HL-60 (cell line): ENCODE measurements at regions not wholly inside any gene's neighbourhood (a gene's known extent, or its start where the extent isn't known, plus 50 kb on each side); places are given as distances from the start of the nearest gene placed in this dataset.

ENCODE experiments used
- DNase-seq, 2 experiments: peaks; one replicate each; pipeline ENCODE4 v3.0.0-alpha.2; 2010 to 2020; ENCODE audit warnings: low read depth in 1 of 2, low spot score in 1 of 2
- H3K27ac ChIP-seq: fragments of 250-450 bp; sonication (Bioruptor Pico); replicated peaks from 2 replicates; pipeline ENCODE4 v1.5.1; 2020; ENCODE audit warnings: mild to moderate bottlenecking, moderate library complexity
- H3K27me3 ChIP-seq: fragments of 250-450 bp; sonication (Bioruptor Pico); 2 replicates; pipeline ENCODE4 v1.5.1; 2021; ENCODE audit warnings: mild to moderate bottlenecking, moderate library complexity; ENCODE audit not compliant: insufficient read depth, poor library complexity, severe bottlenecking
- H3K4me3 ChIP-seq: replicated peaks from 2 replicates; pipeline ENCODE4 v1.5.1; 2011; ENCODE audit warnings: mild to moderate bottlenecking, control low read depth, low read length; ENCODE audit not compliant: insufficient read depth
- GABPA ChIP-seq: IDR thresholded peaks from 2 replicates; pipeline ENCODE4 v1.6.1; 2012; ENCODE audit warnings: low read depth
- POLR2AphosphoS5 ChIP-seq: IDR thresholded peaks from 2 replicates; pipeline ENCODE4 v1.6.1; 2012; ENCODE audit warnings: low read depth
- SPI1 ChIP-seq: IDR thresholded peaks from 2 replicates; pipeline ENCODE4 v1.6.1; 2012; ENCODE audit warnings: low read depth, mild to moderate bottlenecking, borderline replicate concordance
- TF ChIP-seq, protein P1 (sequence below): IDR thresholded peaks from one replicate; pipeline ENCODE4 v1.5.1; 2011; ENCODE audit warnings: low read length, control low read depth, inconsistent platforms; ENCODE audit not compliant: insufficient read depth
- TF ChIP-seq, protein P2 (sequence below): IDR thresholded peaks from 2 replicates; pipeline ENCODE4 v1.6.1; 2012; ENCODE audit warnings: low read depth; ENCODE audit not compliant: insufficient replicate concordance

DNA sequence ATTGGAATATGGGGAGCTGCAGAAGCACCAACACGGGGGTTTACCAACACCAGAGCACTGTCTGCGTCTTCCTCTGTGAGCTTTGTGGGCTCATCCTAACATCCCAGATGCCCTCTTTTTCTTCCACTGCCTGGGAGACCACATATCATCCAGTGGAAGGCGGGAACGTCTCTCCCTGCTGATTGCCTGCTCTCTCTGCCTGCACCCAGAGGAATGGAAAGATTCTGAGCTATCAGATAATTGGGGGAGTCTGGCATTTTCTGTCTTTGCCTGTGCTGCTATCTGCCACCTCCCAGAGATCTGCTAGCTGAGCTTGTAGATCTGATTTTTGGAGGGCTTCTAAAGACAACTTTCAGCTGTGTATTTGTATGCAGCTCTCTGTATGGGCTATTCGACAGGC is 166.2 kb upstream of the PLXNA2 start:
- H3K27ac ChIP-seq, result no peak overlapping the region
- H3K27me3 ChIP-seq, result peaks cover 2% of the 10 kb centered on the region
- TF ChIP-seq, protein P1, sequence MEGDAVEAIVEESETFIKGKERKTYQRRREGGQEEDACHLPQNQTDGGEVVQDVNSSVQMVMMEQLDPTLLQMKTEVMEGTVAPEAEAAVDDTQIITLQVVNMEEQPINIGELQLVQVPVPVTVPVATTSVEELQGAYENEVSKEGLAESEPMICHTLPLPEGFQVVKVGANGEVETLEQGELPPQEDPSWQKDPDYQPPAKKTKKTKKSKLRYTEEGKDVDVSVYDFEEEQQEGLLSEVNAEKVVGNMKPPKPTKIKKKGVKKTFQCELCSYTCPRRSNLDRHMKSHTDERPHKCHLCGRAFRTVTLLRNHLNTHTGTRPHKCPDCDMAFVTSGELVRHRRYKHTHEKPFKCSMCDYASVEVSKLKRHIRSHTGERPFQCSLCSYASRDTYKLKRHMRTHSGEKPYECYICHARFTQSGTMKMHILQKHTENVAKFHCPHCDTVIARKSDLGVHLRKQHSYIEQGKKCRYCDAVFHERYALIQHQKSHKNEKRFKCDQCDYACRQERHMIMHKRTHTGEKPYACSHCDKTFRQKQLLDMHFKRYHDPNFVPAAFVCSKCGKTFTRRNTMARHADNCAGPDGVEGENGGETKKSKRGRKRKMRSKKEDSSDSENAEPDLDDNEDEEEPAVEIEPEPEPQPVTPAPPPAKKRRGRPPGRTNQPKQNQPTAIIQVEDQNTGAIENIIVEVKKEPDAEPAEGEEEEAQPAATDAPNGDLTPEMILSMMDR, result no peak
- TF ChIP-seq GABPA (no peak), SPI1 (no peak), POLR2AphosphoS5 (no peak)
- TF ChIP-seq, protein P2, sequence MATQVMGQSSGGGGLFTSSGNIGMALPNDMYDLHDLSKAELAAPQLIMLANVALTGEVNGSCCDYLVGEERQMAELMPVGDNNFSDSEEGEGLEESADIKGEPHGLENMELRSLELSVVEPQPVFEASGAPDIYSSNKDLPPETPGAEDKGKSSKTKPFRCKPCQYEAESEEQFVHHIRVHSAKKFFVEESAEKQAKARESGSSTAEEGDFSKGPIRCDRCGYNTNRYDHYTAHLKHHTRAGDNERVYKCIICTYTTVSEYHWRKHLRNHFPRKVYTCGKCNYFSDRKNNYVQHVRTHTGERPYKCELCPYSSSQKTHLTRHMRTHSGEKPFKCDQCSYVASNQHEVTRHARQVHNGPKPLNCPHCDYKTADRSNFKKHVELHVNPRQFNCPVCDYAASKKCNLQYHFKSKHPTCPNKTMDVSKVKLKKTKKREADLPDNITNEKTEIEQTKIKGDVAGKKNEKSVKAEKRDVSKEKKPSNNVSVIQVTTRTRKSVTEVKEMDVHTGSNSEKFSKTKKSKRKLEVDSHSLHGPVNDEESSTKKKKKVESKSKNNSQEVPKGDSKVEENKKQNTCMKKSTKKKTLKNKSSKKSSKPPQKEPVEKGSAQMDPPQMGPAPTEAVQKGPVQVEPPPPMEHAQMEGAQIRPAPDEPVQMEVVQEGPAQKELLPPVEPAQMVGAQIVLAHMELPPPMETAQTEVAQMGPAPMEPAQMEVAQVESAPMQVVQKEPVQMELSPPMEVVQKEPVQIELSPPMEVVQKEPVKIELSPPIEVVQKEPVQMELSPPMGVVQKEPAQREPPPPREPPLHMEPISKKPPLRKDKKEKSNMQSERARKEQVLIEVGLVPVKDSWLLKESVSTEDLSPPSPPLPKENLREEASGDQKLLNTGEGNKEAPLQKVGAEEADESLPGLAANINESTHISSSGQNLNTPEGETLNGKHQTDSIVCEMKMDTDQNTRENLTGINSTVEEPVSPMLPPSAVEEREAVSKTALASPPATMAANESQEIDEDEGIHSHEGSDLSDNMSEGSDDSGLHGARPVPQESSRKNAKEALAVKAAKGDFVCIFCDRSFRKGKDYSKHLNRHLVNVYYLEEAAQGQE, result no peak
- no peak overlapping the region for H3K4me3 ChIP-seq
- no peak for DNase-seq

DNA sequence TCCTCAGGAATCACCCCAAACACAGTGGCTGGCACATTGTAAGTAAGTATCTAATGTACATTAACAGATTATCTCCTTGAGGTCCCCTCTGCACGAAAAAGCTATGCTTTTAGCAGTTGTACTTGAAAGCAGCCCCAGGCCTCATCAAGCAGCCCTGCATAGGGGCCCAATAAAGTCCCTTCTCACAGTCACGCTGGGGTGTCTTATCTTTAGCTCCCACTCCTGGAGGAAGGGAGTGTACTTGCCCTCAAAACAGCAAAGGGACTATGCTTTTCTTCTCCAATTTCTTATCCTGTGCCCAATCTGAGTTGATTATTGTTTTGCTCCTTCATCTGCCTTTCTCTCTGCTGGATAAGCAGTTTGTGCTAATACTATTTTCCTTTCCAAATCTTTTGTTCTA is 168.8 kb upstream of the PLXNA2 start:
- Histone ChIP-seq H3K27me3 (peaks cover 2% of the 10 kb centered on the region), H3K4me3 (no peak overlapping the region), H3K27ac (no peak overlapping the region)
- DNase-seq, result no peak
- TF ChIP-seq SPI1, result no peak
- TF ChIP-seq GABPA, result no peak
- TF ChIP-seq, protein P2, result no peak
- TF ChIP-seq, protein P1, result no peak
- TF ChIP-seq POLR2AphosphoS5, result no peak

DNA sequence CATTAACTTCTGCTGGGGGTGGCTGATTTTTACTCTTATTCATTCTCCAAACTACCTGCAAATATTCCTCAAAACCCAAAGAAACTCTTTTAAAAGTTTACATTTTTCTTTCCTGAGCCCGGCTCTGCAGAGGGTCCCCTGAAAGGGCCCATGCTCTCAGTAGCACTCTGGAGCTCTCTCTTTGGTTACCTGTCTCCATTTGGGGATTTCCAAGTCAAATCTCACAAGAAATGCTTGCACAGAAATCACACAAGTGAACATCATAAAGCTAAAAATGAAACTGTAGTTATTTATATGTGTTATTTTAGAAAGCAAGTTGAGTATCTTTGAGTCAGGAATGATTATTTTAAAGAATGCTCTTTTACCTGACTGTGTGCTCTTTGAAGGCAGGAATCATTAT is 174.5 kb upstream of the PLXNA2 start:
- Histone ChIP-seq H3K27ac (no peak overlapping the region), H3K27me3 (no peaks in the 10 kb centered on the region), H3K4me3 (no peak overlapping the region)
- no peak for DNase-seq
- TF ChIP-seq, protein P2, result no peak
- no peak for TF ChIP-seq SPI1
- TF ChIP-seq GABPA, result no peak
- TF ChIP-seq, protein P1, result no peak
- TF ChIP-seq POLR2AphosphoS5, result no peak
